HCT116 (cell line): ENCODE measurements at regions not wholly inside any gene's neighbourhood (a gene's known extent, or its start where the extent isn't known, plus 50 kb on each side); places are given as distances from the start of the nearest gene placed in this dataset.

Experiments
- ATAC-seq: fragments of 200-7000 bp; cut with Tn5 transposase; 2 replicates; pipeline ENCODE4 v1.9.1; 2020; ENCODE audit warnings: mild to moderate bottlenecking, moderate library complexity
- BruUV-seq: library from RNA; stranded (reverse); fragments of 400-500 nt; replicated peaks from 2 replicates; lab custom pipeline; 2021; lab: Mats Ljungman, UMichigan
- CTCF ChIA-PET: fragments of 300-600 bp; sonication (Branson Sonifier 250); formaldehyde crosslinking; loops from one replicate; lab custom pipeline; 2021; ENCODE audit warnings: antibody characterized with exemption; lab: Charles Lee
- POLR2A ChIA-PET: fragments of 300-600, 350-600 bp; sonication (Branson Sonifier 250); formaldehyde crosslinking; loops from one replicate; lab custom pipeline; 2021; ENCODE audit warnings: antibody characterized with exemption; lab: Charles Lee
- RAD21 ChIA-PET, 2 experiments: fragments of 300-600 bp; sonication (Branson Sonifier 250); formaldehyde crosslinking; loops; one replicate each; lab custom pipeline; 2023; ENCODE audit warnings: low total read pairs in 2 of 2; ENCODE audit not compliant: uncharacterized antibody in 2 of 2, unreplicated experiment in 2 of 2, low non-redundant PET in 1 of 2; lab: Charles Lee
- DNase-seq: peaks from one replicate; pipeline ENCODE4 v3.0.0-alpha.2; 2010; ENCODE audit warnings: low read depth, low spot score
- H2AFZ ChIP-seq: fragments of 200-600 bp; shearing (Covaris generic), sonication (generic); 2 replicates; pipeline ENCODE4 v1.6.1; 2017; ENCODE audit warnings: low read depth, mixed run types, mixed read lengths, antibody characterized with exemption, low read length; ENCODE audit not compliant: poor library complexity, severe bottlenecking
- H3K27ac ChIP-seq: 2 replicates; pipeline ENCODE4 v1.5.1; 2012; ENCODE audit warnings: low read depth, low read length
- H3K27me3 ChIP-seq: fragments of 200-600 bp; sonication (generic); 2 replicates; pipeline ENCODE4 v1.6.1; 2016; ENCODE audit warnings: mixed run types, low read length, mixed read lengths; ENCODE audit not compliant: insufficient read depth
- H3K36me3 ChIP-seq, 2 experiments: fragments of 200-500 bp in 1 of 2; fragments of 200-600 bp in 1 of 2; sonication (Bioruptor generic) in 1 of 2; sonication (generic) in 1 of 2; 2 replicates each; pipeline versions ENCODE4 v1.5.1 to v1.6.1; 2014 to 2016; ENCODE audit warnings: low read length in 2 of 2, inconsistent platforms in 1 of 2, mixed read lengths in 1 of 2, mixed run types in 1 of 2; ENCODE audit not compliant: insufficient read depth in 2 of 2, control insufficient read depth in 1 of 2
- H3K4me1 ChIP-seq, 2 experiments: fragments of 200-600 bp in 1 of 2; sonication (generic) in 1 of 2; 2 replicates each; pipeline versions ENCODE4 v1.5.1 to v1.6.1; 2012 to 2017; ENCODE audit warnings: low read length in 2 of 2, inconsistent platforms in 1 of 2, mild to moderate bottlenecking in 1 of 2, mixed read lengths in 1 of 2, mixed run types in 1 of 2, moderate library complexity in 1 of 2; ENCODE audit not compliant: insufficient read depth in 2 of 2, control insufficient read depth in 1 of 2
- H3K4me2 ChIP-seq: fragments of 200-600 bp; sonication (generic); 2 replicates; pipeline ENCODE4 v1.6.1; 2017; ENCODE audit warnings: mixed run types, low read length, mixed read lengths
- H3K4me3 ChIP-seq, 2 experiments: fragments of 200-600 bp in 1 of 2; sonication (generic) in 1 of 2; replicated peaks in 1 of 2; 2 replicates each; pipeline ENCODE4 v1.5.1; 2011 to 2016; ENCODE audit warnings: low read length in 2 of 2, control low read depth in 1 of 2, low read depth in 1 of 2, mild to moderate bottlenecking in 1 of 2, mixed read lengths in 1 of 2, mixed run types in 1 of 2
- H3K79me2 ChIP-seq: fragments of 200-600 bp; sonication (generic); 2 replicates; pipeline ENCODE4 v1.6.1; 2017; ENCODE audit warnings: mild to moderate bottlenecking, mixed run types, low read length, moderate library complexity, mixed read lengths; ENCODE audit not compliant: insufficient read depth
- H3K9ac ChIP-seq: fragments of 200-600 bp; sonication (generic); 2 replicates; pipeline ENCODE4 v1.6.1; 2016; ENCODE audit warnings: low read length, mixed read lengths
- H3K9me2 ChIP-seq: fragments of 200-600 bp; sonication (generic), shearing (Covaris generic); 2 replicates; pipeline ENCODE4 v1.6.1; 2017; ENCODE audit warnings: mixed run types, mild to moderate bottlenecking, moderate library complexity; ENCODE audit not compliant: insufficient read depth
- H3K9me3 ChIP-seq, 2 experiments: fragments of 200-500 bp in 1 of 2; fragments of 200-600 bp in 1 of 2; sonication (Bioruptor generic) in 1 of 2; sonication (generic) in 1 of 2; 2 replicates each; pipeline ENCODE4 v1.6.1; 2014 to 2017; ENCODE audit warnings: low read length in 2 of 2, mixed read lengths in 2 of 2, inconsistent platforms in 1 of 2, low read depth in 1 of 2, mild to moderate bottlenecking in 1 of 2, mixed run types in 1 of 2, moderate library complexity in 1 of 2; ENCODE audit not compliant: control insufficient read depth in 1 of 2, insufficient read depth in 1 of 2
- H4K20me1 ChIP-seq: fragments of 200-600 bp; sonication (generic), shearing (Covaris generic); 2 replicates; pipeline ENCODE4 v1.6.1; 2017; ENCODE audit warnings: mixed run types, mild to moderate bottlenecking, moderate library complexity; ENCODE audit not compliant: insufficient read depth
- CBX3 ChIP-seq: IDR thresholded peaks from 2 replicates; pipeline ENCODE4 v1.6.1; 2012; ENCODE audit warnings: low read depth
- CEBPB ChIP-seq: IDR thresholded peaks from 2 replicates; pipeline ENCODE4 v1.6.1; 2012; ENCODE audit warnings: low read depth
- ELF1 ChIP-seq: IDR thresholded peaks from 2 replicates; pipeline ENCODE4 v1.6.1; 2012; ENCODE audit warnings: low read depth, borderline replicate concordance
- EZH2 ChIP-seq: fragments of 200-600 bp; sonication (generic); IDR thresholded peaks from 2 replicates; pipeline ENCODE4 v1.6.1; 2017; ENCODE audit warnings: antibody characterized with exemption, mixed run types
- JUND ChIP-seq: IDR thresholded peaks from 2 replicates; pipeline ENCODE4 v1.6.1; 2012
- RAD21 ChIP-seq: IDR thresholded peaks from 2 replicates; pipeline ENCODE4 v1.6.1; 2012; ENCODE audit warnings: low read depth, mild to moderate bottlenecking
- SP1 ChIP-seq: IDR thresholded peaks from 2 replicates; pipeline ENCODE4 v1.6.1; 2012; ENCODE audit warnings: low read depth
- SRF ChIP-seq: IDR thresholded peaks from 2 replicates; pipeline ENCODE4 v1.6.1; 2012; ENCODE audit warnings: low read depth
- TCF7L2 ChIP-seq: IDR thresholded peaks from 2 replicates; pipeline ENCODE4 v1.7.0; 2011; ENCODE audit warnings: borderline replicate concordance, inconsistent platforms; ENCODE audit not compliant: insufficient read depth, insufficient read length; ENCODE audit errors: extremely low read depth
- intact Hi-C: fragments of 100-400 bp; cut with micrococcal nuclease; formaldehyde crosslinking; loops from 2 replicates; pipeline ENCODE4 v1.10.0; 2022
- TF ChIP-seq, protein P1 (sequence below), 3 experiments: fragments of 200-600 bp in 1 of 3; sonication (generic) in 1 of 3; IDR thresholded peaks in 2 of 3; conservative IDR thresholded peaks in 1 of 3; 2 replicates each; pipeline ENCODE4 v1.5.1; 2012 to 2017; ENCODE audit warnings: low read depth in 2 of 3, low read length in 2 of 3, antibody characterized with exemption in 1 of 3, borderline replicate concordance in 1 of 3, control low read depth in 1 of 3, mild to moderate bottlenecking in 1 of 3, mixed read lengths in 1 of 3, mixed run types in 1 of 3, moderate library complexity in 1 of 3; ENCODE audit not compliant: insufficient read depth in 1 of 3
- TF ChIP-seq, protein P2 (sequence below): IDR thresholded peaks from 2 replicates; pipeline ENCODE4 v1.6.1; 2012
- TF ChIP-seq, protein P3 (sequence below): IDR thresholded peaks from 2 replicates; pipeline ENCODE4 v1.6.1; 2012; ENCODE audit warnings: low read depth

DNA sequence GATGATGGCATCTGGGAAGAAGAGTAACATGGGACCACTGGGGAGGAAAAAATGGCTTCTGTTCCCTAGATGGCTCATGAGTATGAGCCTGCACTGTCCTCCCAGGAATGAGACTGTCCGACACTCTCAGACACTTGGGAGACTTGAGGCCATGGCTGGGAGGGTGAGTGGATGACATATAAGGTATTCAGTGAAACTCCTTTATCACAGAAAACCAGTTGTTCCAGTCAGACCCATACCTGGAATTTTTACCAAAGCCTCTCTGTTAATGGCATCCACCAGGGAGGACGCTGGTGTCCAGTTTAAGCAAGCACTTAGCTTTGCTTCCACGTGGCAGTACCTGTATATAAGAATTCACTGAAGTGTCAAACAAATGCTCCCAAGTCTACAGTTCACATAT lies 116.7 kb upstream of the C10orf90 start:
- POLR2A ChIA-PET, result no interaction called here
- Histone ChIP-seq H2AFZ (no peak overlapping the region), H3K27ac (no peak overlapping the region), H3K4me2 (no peak overlapping the region), H3K27me3 (peaks cover 44% of the 10 kb centered on the region), H3K79me2 (no peaks in the 10 kb centered on the region), H4K20me1 (no peaks in the 10 kb centered on the region), H3K9ac (no peak overlapping the region), H3K9me2 (no peaks in the 10 kb centered on the region), H3K9me3 (0 out of 4 replicates have a peak, but pooled peaks cover 0 to 1% of the 10 kb centered on the region in 2 experiments), H3K4me1 (no peaks in the 10 kb centered on the region), H3K36me3 (no peaks in the 10 kb centered on the region), H3K4me3 (no peak overlapping the region)
- no peak for ATAC-seq
- BruUV-seq, result no TSS peak
- RAD21 ChIA-PET, result no interaction called here
- TF ChIP-seq EZH2 (no peak), JUND (no peak), ELF1 (no peak), RAD21 (no peak), SP1 (no peak)
- TF ChIP-seq, protein P1, sequence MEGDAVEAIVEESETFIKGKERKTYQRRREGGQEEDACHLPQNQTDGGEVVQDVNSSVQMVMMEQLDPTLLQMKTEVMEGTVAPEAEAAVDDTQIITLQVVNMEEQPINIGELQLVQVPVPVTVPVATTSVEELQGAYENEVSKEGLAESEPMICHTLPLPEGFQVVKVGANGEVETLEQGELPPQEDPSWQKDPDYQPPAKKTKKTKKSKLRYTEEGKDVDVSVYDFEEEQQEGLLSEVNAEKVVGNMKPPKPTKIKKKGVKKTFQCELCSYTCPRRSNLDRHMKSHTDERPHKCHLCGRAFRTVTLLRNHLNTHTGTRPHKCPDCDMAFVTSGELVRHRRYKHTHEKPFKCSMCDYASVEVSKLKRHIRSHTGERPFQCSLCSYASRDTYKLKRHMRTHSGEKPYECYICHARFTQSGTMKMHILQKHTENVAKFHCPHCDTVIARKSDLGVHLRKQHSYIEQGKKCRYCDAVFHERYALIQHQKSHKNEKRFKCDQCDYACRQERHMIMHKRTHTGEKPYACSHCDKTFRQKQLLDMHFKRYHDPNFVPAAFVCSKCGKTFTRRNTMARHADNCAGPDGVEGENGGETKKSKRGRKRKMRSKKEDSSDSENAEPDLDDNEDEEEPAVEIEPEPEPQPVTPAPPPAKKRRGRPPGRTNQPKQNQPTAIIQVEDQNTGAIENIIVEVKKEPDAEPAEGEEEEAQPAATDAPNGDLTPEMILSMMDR (IDR thresholded peaks at IDR 0.05 in 2 of 3, conservative IDR thresholded peaks at IDR 0.05 in 1 of 3; ENCODE audit: borderline replicate concordance in 1 of 3, insufficient read depth in 1 of 3, low read depth in 2 of 3, low read length in 2 of 3), result no peak
- TF ChIP-seq, protein P2, sequence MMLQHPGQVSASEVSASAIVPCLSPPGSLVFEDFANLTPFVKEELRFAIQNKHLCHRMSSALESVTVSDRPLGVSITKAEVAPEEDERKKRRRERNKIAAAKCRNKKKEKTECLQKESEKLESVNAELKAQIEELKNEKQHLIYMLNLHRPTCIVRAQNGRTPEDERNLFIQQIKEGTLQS, result no peak
- intact Hi-C loops, result no loop called here
- no peak for DNase-seq
- CTCF ChIA-PET, result no interaction called here

DNA sequence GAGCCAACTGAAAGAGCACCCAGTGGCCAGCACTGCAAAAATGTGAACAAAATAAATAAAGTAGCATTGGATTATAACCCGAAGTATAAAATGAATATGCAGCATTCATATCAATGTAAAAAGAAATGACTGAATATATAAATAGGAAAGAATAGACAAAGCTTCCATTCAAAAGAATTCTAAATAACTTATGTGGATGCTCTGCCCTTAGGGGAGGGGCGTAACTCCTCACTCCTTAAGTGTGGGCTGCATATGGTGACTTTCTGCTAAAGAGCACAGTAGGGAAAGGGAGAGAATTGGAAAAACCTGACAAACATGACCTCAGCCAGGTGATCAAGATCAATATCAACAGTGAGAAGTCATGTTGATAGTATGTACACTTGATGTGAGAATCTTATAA lies 109.9 kb upstream of the DOCK1 start:
- ATAC-seq (no peak), DNase-seq (no peak)
- BruUV-seq, result no TSS peak
- ChIA-PET CTCF (no interaction called here), RAD21 (no interaction called here), POLR2A (no interaction called here)
- Histone ChIP-seq H3K9ac (no peak overlapping the region), H3K27me3 (peaks cover 18% of the 10 kb centered on the region), H3K9me3 (0 out of 4 replicates have a peak, but pooled peaks cover 0 to 7% of the 10 kb centered on the region in 2 experiments), H3K4me1 (no peaks in the 10 kb centered on the region), H3K4me2 (no peak overlapping the region), H3K36me3 (no peaks in the 10 kb centered on the region), H2AFZ (no peak overlapping the region), H3K9me2 (no peaks in the 10 kb centered on the region), H3K27ac (no peak overlapping the region), H3K4me3 (no peak overlapping the region), H4K20me1 (no peaks in the 10 kb centered on the region), H3K79me2 (no peaks in the 10 kb centered on the region)
- intact Hi-C loops, result no loop called here
- TF ChIP-seq, protein P1 (IDR thresholded peaks at IDR 0.05 in 2 of 3, conservative IDR thresholded peaks at IDR 0.05 in 1 of 3; ENCODE audit: borderline replicate concordance in 1 of 3, insufficient read depth in 1 of 3, low read depth in 2 of 3, low read length in 2 of 3), result no peak
- TF ChIP-seq CEBPB (no peak), TCF7L2 (no peak), SRF (no peak), CBX3 (no peak), ELF1 (no peak), RAD21 (no peak)
- TF ChIP-seq, protein P3, sequence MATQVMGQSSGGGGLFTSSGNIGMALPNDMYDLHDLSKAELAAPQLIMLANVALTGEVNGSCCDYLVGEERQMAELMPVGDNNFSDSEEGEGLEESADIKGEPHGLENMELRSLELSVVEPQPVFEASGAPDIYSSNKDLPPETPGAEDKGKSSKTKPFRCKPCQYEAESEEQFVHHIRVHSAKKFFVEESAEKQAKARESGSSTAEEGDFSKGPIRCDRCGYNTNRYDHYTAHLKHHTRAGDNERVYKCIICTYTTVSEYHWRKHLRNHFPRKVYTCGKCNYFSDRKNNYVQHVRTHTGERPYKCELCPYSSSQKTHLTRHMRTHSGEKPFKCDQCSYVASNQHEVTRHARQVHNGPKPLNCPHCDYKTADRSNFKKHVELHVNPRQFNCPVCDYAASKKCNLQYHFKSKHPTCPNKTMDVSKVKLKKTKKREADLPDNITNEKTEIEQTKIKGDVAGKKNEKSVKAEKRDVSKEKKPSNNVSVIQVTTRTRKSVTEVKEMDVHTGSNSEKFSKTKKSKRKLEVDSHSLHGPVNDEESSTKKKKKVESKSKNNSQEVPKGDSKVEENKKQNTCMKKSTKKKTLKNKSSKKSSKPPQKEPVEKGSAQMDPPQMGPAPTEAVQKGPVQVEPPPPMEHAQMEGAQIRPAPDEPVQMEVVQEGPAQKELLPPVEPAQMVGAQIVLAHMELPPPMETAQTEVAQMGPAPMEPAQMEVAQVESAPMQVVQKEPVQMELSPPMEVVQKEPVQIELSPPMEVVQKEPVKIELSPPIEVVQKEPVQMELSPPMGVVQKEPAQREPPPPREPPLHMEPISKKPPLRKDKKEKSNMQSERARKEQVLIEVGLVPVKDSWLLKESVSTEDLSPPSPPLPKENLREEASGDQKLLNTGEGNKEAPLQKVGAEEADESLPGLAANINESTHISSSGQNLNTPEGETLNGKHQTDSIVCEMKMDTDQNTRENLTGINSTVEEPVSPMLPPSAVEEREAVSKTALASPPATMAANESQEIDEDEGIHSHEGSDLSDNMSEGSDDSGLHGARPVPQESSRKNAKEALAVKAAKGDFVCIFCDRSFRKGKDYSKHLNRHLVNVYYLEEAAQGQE, result no peak
